ENCODE measurements at regions not wholly inside any gene's neighbourhood (a gene's known extent, or its start where the extent isn't known, plus 50 kb on each side); places are given as distances from the start of the nearest gene placed in this dataset.

DNA sequence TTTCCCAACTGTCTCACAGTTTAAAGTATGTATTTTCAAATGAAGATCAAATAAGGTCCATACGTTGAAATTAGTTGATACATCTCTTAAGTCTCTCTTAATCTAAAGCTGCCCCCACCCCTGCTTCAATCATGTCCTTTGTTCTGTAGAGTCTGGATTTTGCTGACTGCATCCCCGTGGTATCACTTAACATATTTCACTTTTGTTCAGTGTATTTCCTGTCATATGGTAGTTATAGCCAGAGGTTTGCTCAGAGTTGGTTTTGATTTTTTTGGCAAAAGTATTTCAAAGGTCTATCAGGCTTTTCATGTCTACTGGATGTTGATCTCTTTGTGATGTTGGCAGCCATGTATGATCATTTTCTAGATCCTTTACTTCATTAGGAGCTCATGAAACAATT, 54.4 kb upstream of the ARID5B start:
- TF ChIP-seq, protein P1, sequence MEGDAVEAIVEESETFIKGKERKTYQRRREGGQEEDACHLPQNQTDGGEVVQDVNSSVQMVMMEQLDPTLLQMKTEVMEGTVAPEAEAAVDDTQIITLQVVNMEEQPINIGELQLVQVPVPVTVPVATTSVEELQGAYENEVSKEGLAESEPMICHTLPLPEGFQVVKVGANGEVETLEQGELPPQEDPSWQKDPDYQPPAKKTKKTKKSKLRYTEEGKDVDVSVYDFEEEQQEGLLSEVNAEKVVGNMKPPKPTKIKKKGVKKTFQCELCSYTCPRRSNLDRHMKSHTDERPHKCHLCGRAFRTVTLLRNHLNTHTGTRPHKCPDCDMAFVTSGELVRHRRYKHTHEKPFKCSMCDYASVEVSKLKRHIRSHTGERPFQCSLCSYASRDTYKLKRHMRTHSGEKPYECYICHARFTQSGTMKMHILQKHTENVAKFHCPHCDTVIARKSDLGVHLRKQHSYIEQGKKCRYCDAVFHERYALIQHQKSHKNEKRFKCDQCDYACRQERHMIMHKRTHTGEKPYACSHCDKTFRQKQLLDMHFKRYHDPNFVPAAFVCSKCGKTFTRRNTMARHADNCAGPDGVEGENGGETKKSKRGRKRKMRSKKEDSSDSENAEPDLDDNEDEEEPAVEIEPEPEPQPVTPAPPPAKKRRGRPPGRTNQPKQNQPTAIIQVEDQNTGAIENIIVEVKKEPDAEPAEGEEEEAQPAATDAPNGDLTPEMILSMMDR (IDR thresholded peaks at IDR 0.05; ENCODE audit: low read length): no peak
- no peak for TF ChIP-seq EZH2phosphoT487 (IDR thresholded peaks at IDR 0.05; ENCODE audit: low read length)

All from MM.1S (cell line).